ENCODE measurements at regions not wholly inside any gene's neighbourhood (a gene's known extent, or its start where the extent isn't known, plus 50 kb on each side); places are given as distances from the start of the nearest gene placed in this dataset.
"Not testable (repeated sequence)": the region's sequence is repeated elsewhere in the genome, so short reads cannot be mapped to it uniquely, and the experiment has no call there.

GRCh38 chr6:92270365-92270764 is 1149.0 kb downstream of the EPHA7 start:
- DNase-seq (ENCODE audit: low spot score): no peak

GRCh38 chr6:92267335-92267734 is 1152.0 kb downstream of the EPHA7 start:
- DNase-seq (ENCODE audit: low spot score): no peak

- no peak for DNase-seq (ENCODE audit: low spot score)
Measured at GRCh38 chr6:92263864-92264263, 1155.5 kb downstream of the EPHA7 start.

- no peak for DNase-seq (ENCODE audit: low spot score)
Measured at GRCh38 chr6:92259171-92259570, 1160.2 kb downstream of the EPHA7 start.

GRCh38 chr6:92243315-92243714 is 1176.0 kb downstream of the EPHA7 start:
- no peak for DNase-seq (ENCODE audit: low spot score)

- no peak for DNase-seq (ENCODE audit: low spot score)
Measured at GRCh38 chr6:92231171-92231701, 1188.1 kb downstream of the EPHA7 start.

GRCh38 chr6:92219987-92220386 is 1199.4 kb downstream of the EPHA7 start:
- DNase-seq (ENCODE audit: low spot score): not testable (repeated sequence)

- no peak for DNase-seq (ENCODE audit: low spot score)
Measured at GRCh38 chr6:92216717-92217116, 1202.6 kb downstream of the EPHA7 start.

- DNase-seq (ENCODE audit: low spot score): no peak
Measured at GRCh38 chr6:92201618-92202017, 1217.7 kb downstream of the EPHA7 start.

GRCh38 chr6:92196325-92196724 is 1223.0 kb downstream of the EPHA7 start:
- DNase-seq (ENCODE audit: low spot score): peak; percentile 11

- no peak for DNase-seq (ENCODE audit: low spot score)
Measured at GRCh38 chr6:92195796-92196195, 1223.6 kb downstream of the EPHA7 start.

GRCh38 chr6:92188016-92188415 is 1231.3 kb downstream of the EPHA7 start:
- no peak for DNase-seq (ENCODE audit: low spot score)

- no peak for DNase-seq (ENCODE audit: low spot score)
Measured at GRCh38 chr6:92184933-92185332, 1234.4 kb downstream of the EPHA7 start.

GRCh38 chr6:92181347-92181746 is 1238.0 kb downstream of the EPHA7 start:
- no peak for DNase-seq (ENCODE audit: low spot score)

- no peak for DNase-seq (ENCODE audit: low spot score)
Measured at GRCh38 chr6:92180090-92180489, 1239.3 kb downstream of the EPHA7 start.

GRCh38 chr6:92176666-92177065 is 1242.7 kb downstream of the EPHA7 start:
- DNase-seq (ENCODE audit: low spot score): no peak

GRCh38 chr6:92174398-92175073 is 1244.8 kb downstream of the EPHA7 start:
- no peak for DNase-seq (ENCODE audit: low spot score)

GRCh38 chr6:92169506-92169905 is 1249.9 kb downstream of the EPHA7 start:
- peak; percentile 7 for DNase-seq (ENCODE audit: low spot score)

- DNase-seq (ENCODE audit: low spot score): no peak
Measured at GRCh38 chr6:92166666-92167065, 1252.7 kb downstream of the EPHA7 start.

- no peak for DNase-seq (ENCODE audit: low spot score)
Measured at GRCh38 chr6:92161953-92162352, 1257.4 kb downstream of the EPHA7 start.

GRCh38 chr6:92160226-92160625 is 1259.1 kb downstream of the EPHA7 start:
- DNase-seq (ENCODE audit: low spot score): no peak

GRCh38 chr6:92159046-92159445 is 1260.3 kb downstream of the EPHA7 start:
- DNase-seq (ENCODE audit: low spot score): no peak

GRCh38 chr6:92150553-92150952 is 1268.8 kb downstream of the EPHA7 start:
- DNase-seq (ENCODE audit: low spot score): no peak

GRCh38 chr6:92147246-92147645 is 1272.1 kb downstream of the EPHA7 start:
- DNase-seq (ENCODE audit: low spot score): no peak
